ENCODE measurements at regions not wholly inside any gene's neighbourhood (a gene's known extent, or its start where the extent isn't known, plus 50 kb on each side); places are given as distances from the start of the nearest gene placed in this dataset.

DNA sequence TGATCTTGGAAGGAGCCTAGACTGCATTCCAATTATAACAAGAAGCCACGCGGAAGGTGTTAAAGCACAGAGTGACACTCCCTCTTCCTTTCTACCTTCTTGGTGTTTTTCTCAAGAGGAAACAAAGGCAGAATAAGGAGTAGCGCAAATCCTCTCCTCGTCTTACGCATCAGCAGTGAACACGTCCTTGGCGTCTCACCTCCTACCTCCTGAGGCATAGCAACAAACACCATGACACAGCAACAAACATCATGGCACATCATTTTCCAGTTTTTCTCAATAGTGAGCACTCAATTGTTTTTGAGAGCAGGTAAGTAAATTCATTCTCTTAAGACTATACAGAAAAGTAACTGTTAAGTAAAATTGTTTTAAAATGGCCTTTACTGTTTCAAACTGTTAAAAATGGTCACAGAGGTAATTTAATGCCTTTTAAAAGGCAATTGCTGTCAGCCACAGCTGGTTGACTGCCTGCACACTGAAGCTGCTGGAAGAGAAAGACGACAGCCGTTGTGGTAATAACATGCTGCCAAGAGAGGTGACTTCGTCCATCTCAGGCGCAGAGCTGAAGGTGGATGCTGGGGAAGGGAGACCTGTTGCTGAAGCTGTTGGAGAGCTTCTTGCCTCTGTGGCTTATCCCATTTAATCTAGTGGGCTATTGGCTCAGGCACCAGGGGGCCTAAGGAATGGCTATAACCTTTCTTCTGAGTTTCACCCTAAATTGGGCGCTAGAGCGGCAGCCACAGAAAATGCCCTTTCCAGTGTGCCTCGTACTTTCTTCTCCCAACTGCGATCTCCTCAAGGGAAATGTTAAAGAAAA is 703.7 kb downstream of the UQCRFS1 start:
- POLR2A ChIA-PET, result no interaction called here
- Histone ChIP-seq H3K4me3 (replicated peaks in 1 of 3; ENCODE audit: insufficient read depth in 1 of 3, low read depth in 1 of 3, low read length in 3 of 3) (no peak overlapping the region), H3K36me3 (ENCODE audit: control insufficient read depth in 2 of 2, extremely low read depth in 1 of 2, insufficient read depth in 2 of 2, low read length in 2 of 2) (no peaks in the 10 kb centered on the region), H3K79me2 (ENCODE audit: control insufficient read depth, insufficient read depth, low read length) (no peaks in the 10 kb centered on the region), H3K27me3 (ENCODE audit: control insufficient read depth in 2 of 2, insufficient read depth in 2 of 2, low read length in 2 of 2) (no peaks in the 10 kb centered on the region), H4K20me1 (replicated peaks; ENCODE audit: control insufficient read depth, extremely low read depth, insufficient read depth, low read length) (no peaks in the 10 kb centered on the region), H3K4me1 (ENCODE audit: control insufficient read depth, extremely low read depth, insufficient read depth, low read length) (no peaks in the 10 kb centered on the region), H2AFZ (ENCODE audit: low read depth, low read length) (no peak overlapping the region), H3K4me2 (ENCODE audit: insufficient read depth, low read length) (no peak overlapping the region), H3K9me3 (replicated peaks; ENCODE audit: control insufficient read depth, insufficient read depth, low read length) (no peaks in the 10 kb centered on the region), H3K9ac (replicated peaks; ENCODE audit: extremely low read depth, insufficient read depth, low read length) (no peak overlapping the region), H3K27ac (ENCODE audit: insufficient read depth, low read depth, low read length) (no peak overlapping the region), H3K9me1 (replicated peaks; ENCODE audit: control insufficient read depth, extremely low read depth, insufficient read depth, low read length) (no peaks in the 10 kb centered on the region)
- TF ChIP-seq EZH2 (IDR thresholded peaks at IDR 0.05; ENCODE audit: borderline replicate concordance, low read depth, low read length, severe bottlenecking) (no peak), GATA2 (IDR thresholded peaks at IDR 0.05; ENCODE audit: insufficient read depth, insufficient read length, low read depth, low read length) (no peak), MAX (IDR thresholded peaks at IDR 0.05; ENCODE audit: insufficient read depth, insufficient read length) (no peak), MYC (IDR thresholded peaks at IDR 0.05; ENCODE audit: low read depth, low read length) (no peak), JUN (IDR thresholded peaks at IDR 0.05; ENCODE audit: borderline replicate concordance, insufficient read depth, insufficient read length, low read depth) (no peak), FOS (IDR thresholded peaks at IDR 0.05; ENCODE audit: borderline replicate concordance, insufficient read depth, low read length) (no peak), POLR2A (IDR thresholded peaks at IDR 0.05; ENCODE audit: low read depth, low read length) (no peak), POLR2AphosphoS5 (IDR thresholded peaks at IDR 0.05; ENCODE audit: insufficient read depth, low read depth, low read length) (no peak)
- TF ChIP-seq, protein P1, sequence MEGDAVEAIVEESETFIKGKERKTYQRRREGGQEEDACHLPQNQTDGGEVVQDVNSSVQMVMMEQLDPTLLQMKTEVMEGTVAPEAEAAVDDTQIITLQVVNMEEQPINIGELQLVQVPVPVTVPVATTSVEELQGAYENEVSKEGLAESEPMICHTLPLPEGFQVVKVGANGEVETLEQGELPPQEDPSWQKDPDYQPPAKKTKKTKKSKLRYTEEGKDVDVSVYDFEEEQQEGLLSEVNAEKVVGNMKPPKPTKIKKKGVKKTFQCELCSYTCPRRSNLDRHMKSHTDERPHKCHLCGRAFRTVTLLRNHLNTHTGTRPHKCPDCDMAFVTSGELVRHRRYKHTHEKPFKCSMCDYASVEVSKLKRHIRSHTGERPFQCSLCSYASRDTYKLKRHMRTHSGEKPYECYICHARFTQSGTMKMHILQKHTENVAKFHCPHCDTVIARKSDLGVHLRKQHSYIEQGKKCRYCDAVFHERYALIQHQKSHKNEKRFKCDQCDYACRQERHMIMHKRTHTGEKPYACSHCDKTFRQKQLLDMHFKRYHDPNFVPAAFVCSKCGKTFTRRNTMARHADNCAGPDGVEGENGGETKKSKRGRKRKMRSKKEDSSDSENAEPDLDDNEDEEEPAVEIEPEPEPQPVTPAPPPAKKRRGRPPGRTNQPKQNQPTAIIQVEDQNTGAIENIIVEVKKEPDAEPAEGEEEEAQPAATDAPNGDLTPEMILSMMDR (IDR thresholded peaks at IDR 0.05; ENCODE audit: extremely low read depth in 1 of 2, insufficient read depth in 1 of 2, low read depth in 1 of 2, low read length in 2 of 2), result no peak
- dilution Hi-C loops (cut with MboI; ENCODE audit: extremely low pct_ligation_motif_present, low sequenced_read_pairs), result no loop called here
- BruUV-seq (replicated peaks), result no TSS peak
- DNase-seq (ENCODE audit: low read depth, low spot score), result no peak
- intact Hi-C loops (cut with micrococcal nuclease), result no loop called here
- FAIRE-seq, result no peak
- CTCF ChIA-PET, result no interaction called here

All from endothelial cell of umbilical vein (primary cell).